T-helper 22 cell (primary cell): ENCODE measurements at regions not wholly inside any gene's neighbourhood (a gene's known extent, or its start where the extent isn't known, plus 50 kb on each side); places are given as distances from the start of the nearest gene placed in this dataset.

Source experiments
- DNase-seq: peaks from one replicate; pipeline ENCODE4 v3.0.0-alpha.2; 2020; ENCODE audit warnings: low read depth

GRCh38 chr10:6766131-6766801 lies 186.2 kb upstream of the PRKCQ start:
- DNase-seq = no peak

- no peak for DNase-seq
These were observed 183.3 kb upstream of the PRKCQ start for GRCh38 chr10:6763423-6763822.

GRCh38 chr10:6763001-6763400 lies 182.9 kb upstream of the PRKCQ start:
- no peak for DNase-seq

- no peak for DNase-seq
These were observed 179.9 kb upstream of the PRKCQ start for GRCh38 chr10:6759961-6760360.

GRCh38 chr10:6757158-6757557 lies 177.1 kb upstream of the PRKCQ start:
- DNase-seq = no peak

GRCh38 chr10:6756716-6757115 lies 176.6 kb upstream of the PRKCQ start:
- DNase-seq = no peak

- no peak for DNase-seq
These were observed 175.8 kb upstream of the PRKCQ start for GRCh38 chr10:6755781-6756460.

GRCh38 chr10:6753644-6754043 lies 173.6 kb upstream of the PRKCQ start:
- no peak for DNase-seq

- no peak for DNase-seq
These were observed 171.3 kb upstream of the PRKCQ start for GRCh38 chr10:6751363-6751762.

- no peak for DNase-seq
These were observed 169.0 kb upstream of the PRKCQ start for GRCh38 chr10:6748981-6749635.

- no peak for DNase-seq
These were observed 168.0 kb upstream of the PRKCQ start for GRCh38 chr10:6748029-6748428.

- DNase-seq = no peak
These were observed 166.7 kb upstream of the PRKCQ start for GRCh38 chr10:6746782-6747181.

- DNase-seq = no peak
These were observed 163.3 kb upstream of the PRKCQ start for GRCh38 chr10:6743291-6743849.

- no peak for DNase-seq
These were observed 161.5 kb upstream of the PRKCQ start for GRCh38 chr10:6741541-6741941.

GRCh38 chr10:6739530-6740174 lies 159.6 kb upstream of the PRKCQ start:
- no peak for DNase-seq

GRCh38 chr10:6738112-6738768 lies 158.2 kb upstream of the PRKCQ start:
- no peak for DNase-seq

- DNase-seq = no peak
These were observed 157.7 kb upstream of the PRKCQ start for GRCh38 chr10:6737758-6738111.

- DNase-seq = no peak
These were observed 157.1 kb upstream of the PRKCQ start for GRCh38 chr10:6737080-6737641.

- DNase-seq = no peak
These were observed 154.2 kb upstream of the PRKCQ start for GRCh38 chr10:6734286-6734685.

- DNase-seq = no peak
These were observed 149.8 kb upstream of the PRKCQ start for GRCh38 chr10:6729861-6730344.

- DNase-seq = no peak
These were observed 149.1 kb upstream of the PRKCQ start for GRCh38 chr10:6729071-6729774.
